Erythroblast (primary cell): ENCODE measurements at regions not wholly inside any gene's neighbourhood (a gene's known extent, or its start where the extent isn't known, plus 50 kb on each side); places are given as distances from the start of the nearest gene placed in this dataset.

Experiments
- DNase-seq, 2 experiments: peaks; one replicate each; lab custom pipeline; 2025; lab: John Stamatoyannopoulos, UW
- GATA1 ChIP-seq: IDR thresholded peaks from 2 replicates; pipeline ENCODE4 v1.6.1; 2011; ENCODE audit warnings: low read depth, mild to moderate bottlenecking, control low read depth, low read length, moderate library complexity
- POLR2A ChIP-seq: IDR thresholded peaks from 2 replicates; pipeline ENCODE4 v1.6.1; 2011; ENCODE audit warnings: mild to moderate bottlenecking, low read length

- no peak for DNase-seq
- TF ChIP-seq POLR2A (no peak), GATA1 (no peak)
Measured at GRCh38 chr12:113598815-113599406, 127.2 kb upstream of the LHX5 start.

- no peak for DNase-seq
- TF ChIP-seq GATA1 = no peak
- TF ChIP-seq POLR2A = no peak
Measured at GRCh38 chr12:113594967-113595366, 123.3 kb upstream of the LHX5 start.

GRCh38 chr12:113591480-113591974 is 119.9 kb upstream of the LHX5 start:
- peak in 1 of 2 experiments; percentile 1 for DNase-seq
- TF ChIP-seq GATA1 (no peak), POLR2A (no peak)

- DNase-seq = no peak
- TF ChIP-seq POLR2A (no peak), GATA1 (no peak)
Measured at GRCh38 chr12:113589437-113589836, 117.8 kb upstream of the LHX5 start.

GRCh38 chr12:113587720-113588119 is 116.0 kb upstream of the LHX5 start:
- DNase-seq = no peak
- TF ChIP-seq POLR2A (no peak), GATA1 (no peak)

GRCh38 chr12:113586461-113586860 is 114.8 kb upstream of the LHX5 start:
- no peak for DNase-seq
- no peak for TF ChIP-seq GATA1
- TF ChIP-seq POLR2A = no peak

GRCh38 chr12:113582521-113583218 is 111.0 kb upstream of the LHX5 start:
- DNase-seq = no peak
- no peak for TF ChIP-seq POLR2A
- no peak for TF ChIP-seq GATA1

GRCh38 chr12:113581342-113581741 is 109.7 kb upstream of the LHX5 start:
- TF ChIP-seq GATA1 (no peak), POLR2A (no peak)
- DNase-seq = no peak

GRCh38 chr12:113580437-113580836 is 108.8 kb upstream of the LHX5 start:
- DNase-seq = no peak
- TF ChIP-seq GATA1 (no peak), POLR2A (no peak)

- no peak for DNase-seq
- no peak for TF ChIP-seq POLR2A
- TF ChIP-seq GATA1 = no peak
Measured at GRCh38 chr12:113577464-113578129, 105.9 kb upstream of the LHX5 start.

GRCh38 chr12:113575386-113575785 is 103.7 kb upstream of the LHX5 start:
- TF ChIP-seq POLR2A = no peak
- no peak for TF ChIP-seq GATA1
- DNase-seq = no peak

GRCh38 chr12:113573148-113573547 is 101.5 kb upstream of the LHX5 start:
- TF ChIP-seq POLR2A (no peak), GATA1 (no peak)
- DNase-seq = no peak

- no peak for TF ChIP-seq POLR2A
- DNase-seq = no peak
Measured at GRCh38 chr12:113571713-113572112, 100.0 kb upstream of the LHX5 start.

GRCh38 chr12:113569806-113570205 is 98.1 kb upstream of the LHX5 start:
- no peak for TF ChIP-seq POLR2A
- TF ChIP-seq GATA1 = no peak
- DNase-seq = no peak
